ENCODE measurements at regions not wholly inside any gene's neighbourhood (a gene's known extent, or its start where the extent isn't known, plus 50 kb on each side); places are given as distances from the start of the nearest gene placed in this dataset.

GRCh38 chrX:8044947-8045346 is 117.7 kb upstream of the PNPLA4 start:
- TF ChIP-seq CTCF (IDR thresholded peaks at IDR 0.05; ENCODE audit: low read depth, low read length, poor library complexity, severe bottlenecking): no peak
- TF ChIP-seq EZH2phosphoT487 (IDR thresholded peaks at IDR 0.05; ENCODE audit: borderline replicate concordance, low read length): no peak
